Stimulated activated CD4-positive, alpha-beta T cell treated with anti-CD3 and anti-CD28 coated beads, TNF-alpha, amount 100 ng/mL, for 48 hours (primary cell): ENCODE measurements at regions not wholly inside any gene's neighbourhood (a gene's known extent, or its start where the extent isn't known, plus 50 kb on each side); places are given as distances from the start of the nearest gene placed in this dataset.

ENCODE experiments used
- DNase-seq, 3 donors: peaks; one replicate each; pipeline ENCODE4 v3.0.0-alpha.2; 2020; ENCODE audit warnings: low read depth in 3 of 3

DNA sequence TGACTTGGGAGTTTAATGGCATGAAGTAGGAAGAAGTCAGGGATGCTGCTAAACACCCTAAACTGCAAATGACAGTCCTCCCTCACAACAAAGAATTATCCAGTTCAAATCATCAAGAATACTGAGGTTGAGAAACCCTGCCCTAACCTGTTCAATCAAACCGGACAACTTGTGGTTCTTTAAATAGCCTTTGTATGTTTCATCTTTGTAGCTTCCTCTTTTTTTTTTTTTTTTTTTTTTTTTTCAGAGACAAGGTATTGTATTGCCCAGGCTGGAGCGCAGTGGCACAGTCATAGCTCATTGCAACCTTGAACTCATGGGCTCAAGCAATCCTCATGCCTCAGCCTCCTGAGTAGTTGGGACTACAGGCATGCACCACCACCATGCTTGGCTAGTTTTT, 52.5 kb upstream of the TTC29 start:
- no peak for DNase-seq

DNA sequence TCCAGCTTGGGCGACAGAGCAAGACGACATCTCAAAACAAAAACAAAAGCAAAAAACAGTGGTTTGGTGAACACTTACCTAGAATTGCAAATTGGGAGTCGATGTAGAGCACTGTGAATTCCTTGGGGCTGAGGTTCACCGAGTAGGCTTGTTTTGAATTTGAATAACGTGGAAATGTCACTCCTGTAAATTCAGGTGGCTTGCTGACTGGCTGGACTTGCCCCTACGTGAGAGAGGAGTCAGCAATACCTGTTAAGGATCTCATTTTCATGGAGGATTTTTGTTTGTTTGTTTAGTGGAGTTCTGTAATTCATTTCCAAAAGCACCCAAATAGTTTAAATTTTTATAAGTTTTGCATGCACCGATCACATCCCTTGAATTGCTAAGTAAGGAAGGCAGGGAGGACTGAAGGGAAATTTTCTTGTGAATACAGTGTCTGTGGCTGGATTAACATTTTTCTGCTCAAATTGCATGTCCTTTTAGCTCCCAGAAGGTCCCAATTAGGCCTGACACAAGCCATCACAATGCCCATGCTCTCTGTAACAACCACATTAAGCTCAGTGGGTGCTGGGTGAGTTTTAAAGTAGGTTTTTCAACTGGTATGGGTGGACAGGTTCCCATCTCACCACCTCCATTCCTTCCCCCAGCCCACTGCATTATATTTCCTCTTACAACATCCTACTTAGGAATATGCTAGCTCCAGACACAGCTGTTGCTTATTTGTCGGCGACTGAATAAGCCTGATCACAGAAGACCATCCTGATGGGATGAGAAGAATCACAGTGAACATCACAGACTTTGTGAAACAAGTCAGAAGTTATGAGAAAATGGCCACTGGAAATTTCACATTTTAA, 58.5 kb upstream of the TTC29 start:
- no peak for DNase-seq

DNA sequence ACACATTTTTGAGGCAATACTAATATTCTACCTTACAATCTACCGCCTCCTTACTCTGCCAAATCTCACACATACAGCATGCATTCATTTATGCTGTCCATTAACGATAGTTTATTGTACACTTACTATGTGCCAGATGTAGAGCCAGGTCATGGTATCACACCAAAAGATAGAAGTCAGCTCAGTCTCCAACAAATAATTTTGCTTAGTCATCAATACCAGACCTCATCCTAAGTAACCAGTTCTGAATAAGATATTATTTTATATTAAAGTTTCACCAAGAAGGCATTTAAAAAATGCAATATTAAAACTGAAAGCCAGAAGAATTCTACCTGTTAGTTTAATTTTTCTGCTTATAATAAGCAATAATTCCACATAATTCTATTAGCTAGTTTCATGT, 60.6 kb upstream of the TTC29 start:
- DNase-seq, result no peak

GRCh38 chr4:147009875-147010274, 64.2 kb upstream of the TTC29 start:
- DNase-seq, result no peak

DNA sequence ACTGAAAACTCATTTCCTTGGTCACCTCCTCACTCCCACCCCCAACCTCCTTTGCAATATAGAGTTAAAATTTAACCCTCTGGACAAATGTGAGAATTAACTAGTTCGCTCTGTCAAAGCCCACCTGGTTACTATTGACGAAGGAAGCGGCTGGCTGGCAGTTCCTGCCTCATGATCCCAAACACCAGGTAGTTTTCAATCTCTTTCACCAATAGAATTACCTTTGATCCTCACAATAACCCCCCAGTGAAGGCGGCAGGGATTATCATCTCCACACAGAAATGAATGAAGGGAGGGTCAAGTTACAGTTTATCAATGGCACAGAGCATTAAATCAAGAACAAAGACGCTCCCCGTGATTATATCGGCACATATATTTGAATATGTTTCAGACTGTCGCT, 65.7 kb upstream of the TTC29 start:
- DNase-seq, result no peak

- DNase-seq, result no peak
These were observed 66.5 kb upstream of the TTC29 start for GRCh38 chr4:147012059-147012707.

GRCh38 chr4:147014946-147015345, 69.3 kb upstream of the TTC29 start:
- DNase-seq, result no peak

DNA sequence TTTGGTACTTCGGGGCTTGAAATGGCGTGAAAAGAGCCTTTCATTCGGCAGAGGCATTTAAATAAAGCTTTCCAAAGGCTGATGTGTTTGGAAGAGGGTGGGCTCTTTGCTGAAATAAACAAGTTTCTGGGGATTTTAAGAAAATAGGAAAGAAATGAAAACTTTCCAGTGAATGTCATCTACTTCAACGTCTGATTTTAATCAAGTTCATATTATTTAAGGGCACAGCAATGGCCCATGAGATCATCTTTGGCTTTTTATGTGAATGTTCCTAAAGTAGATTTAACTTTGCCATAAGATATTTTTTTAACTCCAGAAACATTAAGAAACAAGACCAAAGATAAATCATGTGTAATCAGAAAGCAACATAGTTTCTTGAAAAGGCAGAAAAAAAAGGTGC, 69.8 kb upstream of the TTC29 start:
- DNase-seq, result no peak

DNA sequence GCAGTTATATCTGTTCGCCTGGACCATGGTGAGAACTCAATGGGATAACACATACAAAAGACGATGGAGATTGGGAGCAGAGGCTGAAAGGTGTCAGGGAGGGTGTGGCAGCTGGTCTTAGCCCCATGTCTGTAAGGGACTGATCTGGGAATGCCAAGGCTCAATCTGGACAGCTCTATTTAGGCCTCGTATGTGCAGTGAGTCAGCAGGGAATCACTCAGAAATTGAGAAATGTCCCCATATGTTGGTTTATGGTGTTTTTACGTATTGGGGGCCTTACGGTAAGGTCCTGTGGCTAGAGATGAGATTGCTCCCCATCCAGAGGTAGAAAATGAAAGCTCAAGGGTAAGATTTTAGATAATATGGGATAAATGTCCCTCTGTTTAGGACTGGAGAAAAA, 71.4 kb upstream of the TTC29 start:
- no peak for DNase-seq

GRCh38 chr4:147019091-147019490, 73.4 kb upstream of the TTC29 start:
- peak; percentile 9 to 22 (median 12) for DNase-seq

GRCh38 chr4:147020456-147020855, 74.8 kb upstream of the TTC29 start:
- DNase-seq, result no peak

GRCh38 chr4:147025042-147025441, 79.4 kb upstream of the TTC29 start:
- no peak for DNase-seq

DNA sequence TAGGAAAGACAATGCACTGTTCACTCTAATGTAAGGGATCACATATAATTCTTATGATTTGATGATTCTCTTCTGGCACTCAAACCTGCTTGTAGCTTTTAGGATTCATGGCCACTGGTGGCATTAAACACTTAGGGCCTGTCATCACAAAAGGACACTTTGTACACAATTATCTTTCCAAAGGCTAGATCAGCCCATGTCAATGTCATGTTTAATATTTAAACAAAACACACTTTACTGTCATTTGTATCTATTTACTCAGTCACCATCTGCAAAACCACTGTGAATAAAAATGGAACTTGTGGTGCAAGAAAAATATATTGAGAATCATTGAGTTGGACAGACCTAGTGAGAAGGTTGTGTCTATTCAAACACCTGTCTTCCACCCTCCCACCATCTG, 83.6 kb upstream of the TTC29 start:
- no peak for DNase-seq

- no peak for DNase-seq
These were observed 88.7 kb upstream of the TTC29 start for GRCh38 chr4:147034372-147034771.

DNA sequence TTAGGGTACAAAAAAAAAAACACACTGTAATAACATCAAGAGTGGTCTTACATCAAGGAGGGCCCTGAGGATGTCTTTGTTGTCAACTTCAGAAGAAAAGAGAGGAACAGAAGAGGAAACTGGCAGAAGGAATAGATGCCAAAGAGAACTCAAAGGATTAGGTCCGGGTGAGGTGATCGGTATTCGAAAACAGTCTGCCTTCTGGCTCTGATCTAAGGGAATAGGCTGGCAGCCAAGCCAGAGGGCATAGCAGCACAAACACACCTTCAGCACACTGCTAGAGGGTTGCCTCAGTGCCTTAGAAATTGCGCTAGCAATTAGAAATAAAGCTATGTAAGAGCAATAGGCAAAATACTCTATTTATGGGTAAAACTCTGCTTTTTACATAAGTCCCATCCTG, 91.4 kb upstream of the TTC29 start:
- no peak for DNase-seq

- no peak for DNase-seq
These were observed 94.4 kb upstream of the TTC29 start for GRCh38 chr4:147039976-147040575.

DNA sequence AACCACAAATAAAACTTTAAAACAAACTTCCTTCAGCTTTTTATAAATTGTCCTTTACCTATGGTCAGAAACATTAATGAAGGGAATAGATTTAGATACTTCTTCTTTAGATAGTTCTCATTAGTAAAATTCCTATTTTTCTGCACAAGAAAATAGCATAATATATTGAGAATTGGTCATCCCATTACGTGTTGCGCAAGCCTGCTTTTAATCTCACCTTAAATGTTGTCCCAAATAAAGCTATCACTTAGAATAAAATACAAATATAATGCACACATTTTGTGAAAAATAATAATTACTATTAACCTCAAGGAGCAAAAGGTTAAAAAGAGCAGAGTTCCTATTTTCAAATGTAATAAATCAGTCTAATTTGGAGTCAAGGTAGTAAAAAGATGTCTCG, 95.2 kb upstream of the TTC29 start:
- DNase-seq, result no peak

DNA sequence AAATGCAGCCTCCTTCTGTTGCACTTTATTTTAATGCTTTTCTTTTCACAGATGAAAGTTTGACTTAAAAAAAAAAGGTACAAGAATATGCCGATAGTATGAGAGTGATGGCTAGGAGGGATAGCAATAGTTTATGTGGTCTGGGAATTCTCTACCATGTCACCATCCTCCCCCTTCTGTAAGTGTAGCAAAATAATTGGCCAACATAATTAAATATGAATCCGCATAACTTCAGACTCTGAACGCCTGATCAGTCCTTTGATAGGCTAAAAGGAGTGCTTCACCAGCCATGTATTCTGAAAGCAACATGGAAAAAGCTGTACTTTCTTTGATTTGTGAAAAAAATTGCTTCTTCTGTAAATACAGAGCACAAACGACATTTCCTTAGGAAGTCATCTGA, 95.7 kb upstream of the TTC29 start:
- no peak for DNase-seq

DNA sequence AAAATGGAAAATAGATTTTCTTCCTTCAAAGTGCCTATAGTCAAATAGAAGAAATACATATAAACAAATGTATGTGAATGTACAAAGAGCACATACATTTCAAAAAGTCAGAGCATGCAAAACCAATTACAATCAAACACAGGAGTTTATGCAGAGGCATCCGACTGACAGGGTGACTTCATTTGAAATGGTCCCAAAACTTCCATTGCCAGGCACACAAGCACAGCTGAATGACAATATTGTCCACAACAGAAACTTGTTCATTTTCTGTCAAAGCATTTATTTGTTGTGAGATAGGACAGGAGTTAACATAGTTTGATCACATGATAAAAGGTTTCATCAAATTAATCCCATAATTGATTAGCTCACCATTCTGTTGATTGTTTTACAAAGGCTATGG, 96.4 kb upstream of the TTC29 start:
- DNase-seq, result no peak

DNA sequence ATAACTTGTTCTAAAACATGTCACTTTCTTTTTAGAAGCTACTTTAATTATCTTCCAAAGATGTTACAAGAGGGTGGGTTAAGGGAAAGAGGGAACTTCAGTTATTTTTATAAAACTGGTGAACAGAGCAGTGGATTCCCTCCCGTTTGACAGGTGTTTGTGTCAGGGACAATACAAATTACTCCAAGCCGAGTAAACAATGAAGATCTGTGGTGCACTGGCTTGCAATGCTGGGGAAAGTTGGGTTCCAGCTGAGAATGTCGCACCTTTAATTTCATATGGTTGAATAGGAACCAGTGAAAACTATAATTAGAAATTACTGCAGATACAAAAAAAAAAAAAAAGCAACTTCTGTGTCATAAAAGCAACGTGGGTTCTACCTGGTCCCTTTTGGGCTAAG, 98.6 kb upstream of the TTC29 start:
- no peak for DNase-seq

GRCh38 chr4:147049946-147050345, 104.3 kb upstream of the TTC29 start:
- DNase-seq, result no peak

GRCh38 chr4:147050356-147050765, 104.7 kb upstream of the TTC29 start:
- DNase-seq, result no peak

DNA sequence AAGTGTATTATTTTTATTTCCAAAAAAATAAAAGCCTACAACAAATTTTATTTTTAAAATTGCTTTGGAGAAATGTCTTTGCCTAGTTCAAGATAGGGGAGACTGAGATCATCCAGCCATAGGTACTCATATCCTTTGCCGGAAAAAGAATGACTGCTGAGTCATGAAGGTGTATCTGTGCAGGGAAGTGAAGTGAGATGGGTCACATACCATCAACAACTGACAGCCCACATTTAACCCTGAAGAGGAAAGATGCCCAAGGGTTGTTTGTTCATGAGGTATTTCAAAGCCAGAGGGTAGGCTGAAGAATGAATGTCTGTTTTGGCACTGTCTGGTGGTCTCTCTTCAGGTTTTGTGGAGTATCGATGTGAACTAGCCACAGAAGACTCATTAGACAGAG, 106.7 kb upstream of the TTC29 start:
- no peak for DNase-seq
